ENCODE measurements at regions not wholly inside any gene's neighbourhood (a gene's known extent, or its start where the extent isn't known, plus 50 kb on each side); places are given as distances from the start of the nearest gene placed in this dataset.

DNA sequence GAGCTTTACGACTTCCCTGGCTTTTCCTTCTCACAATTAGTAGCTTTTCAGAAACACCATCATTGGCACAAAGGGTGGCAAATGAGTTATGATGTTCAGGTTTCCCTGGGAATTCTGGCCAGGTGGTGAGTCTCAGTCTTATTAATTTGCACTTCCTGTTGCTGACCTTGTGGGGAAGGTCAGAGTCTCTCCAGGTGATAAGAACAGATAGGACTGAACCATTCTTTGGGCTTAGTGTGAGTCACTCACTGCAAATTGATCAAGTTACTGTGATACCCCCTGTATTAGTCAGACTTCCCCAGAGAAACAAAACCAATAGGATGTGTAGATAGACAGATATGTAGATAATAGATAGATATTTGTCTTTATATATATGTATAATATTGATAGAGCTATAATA lies 53.8 kb upstream of the RANBP3L start:
- DNase-seq, result no peak

DNA sequence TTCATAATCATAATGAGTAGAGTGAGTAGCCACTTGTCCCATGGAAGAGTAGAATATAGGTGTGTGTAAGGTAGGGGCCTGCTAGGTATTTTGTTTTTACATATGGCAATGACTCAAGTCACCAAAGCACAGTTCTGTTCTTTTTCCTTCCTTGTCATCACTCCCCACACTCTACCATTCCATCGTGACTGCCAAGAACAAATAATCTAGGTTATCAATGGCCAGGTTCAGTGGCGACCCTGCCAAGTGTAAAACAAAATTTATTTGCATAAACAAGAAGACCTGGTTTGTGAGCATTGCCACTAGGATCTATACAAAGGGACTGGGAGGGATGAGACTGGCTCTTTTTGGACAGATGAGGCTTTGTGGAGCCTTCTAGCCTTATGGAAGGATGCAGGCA lies 55.2 kb upstream of the RANBP3L start:
- DNase-seq, result no peak

GRCh38 chr5:36357391-36357975 lies 55.8 kb upstream of the RANBP3L start:
- DNase-seq, result no peak

DNA sequence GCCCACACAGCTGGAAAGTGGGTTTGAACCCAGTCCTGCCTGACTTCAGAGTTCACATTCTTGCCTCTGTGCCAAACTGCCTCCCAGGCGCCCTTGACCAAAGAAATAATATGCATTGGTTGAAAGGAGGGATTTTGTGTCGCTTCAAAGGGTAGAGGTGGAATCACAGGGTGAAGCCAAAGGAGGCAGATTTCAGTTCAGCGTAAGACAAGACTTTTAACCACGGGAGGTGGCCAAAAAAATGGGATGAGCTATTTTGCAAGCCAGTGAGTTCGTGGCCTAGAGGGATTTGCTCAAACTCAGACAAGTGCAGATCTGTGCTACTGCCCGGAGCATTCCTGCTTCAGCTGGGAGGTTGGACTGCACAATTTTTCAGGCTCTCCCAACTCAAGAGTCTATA lies 57.6 kb upstream of the RANBP3L start:
- DNase-seq, result no peak

- DNase-seq, result no peak
These were observed 58.6 kb upstream of the RANBP3L start for GRCh38 chr5:36360307-36360706.

DNA sequence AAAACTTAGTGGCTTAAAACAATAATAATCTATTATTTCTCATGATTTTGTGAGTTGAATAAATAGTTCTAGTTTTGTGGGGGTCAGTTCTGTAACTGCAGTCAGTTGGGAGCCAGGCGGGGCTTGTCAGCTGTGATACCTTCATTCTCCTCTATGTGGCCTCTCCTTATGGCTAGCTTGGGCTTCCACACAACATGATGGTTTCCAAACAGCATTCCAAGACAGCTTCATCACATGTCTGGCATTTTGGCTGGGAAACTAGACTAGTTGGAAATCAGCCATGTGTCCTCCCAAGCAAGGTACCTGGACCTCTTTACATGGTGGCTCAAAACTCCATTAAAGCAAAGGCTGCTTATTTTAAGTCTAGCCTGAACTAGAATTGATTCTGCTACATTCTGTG lies 61.4 kb upstream of the RANBP3L start:
- no peak for DNase-seq

- no peak for DNase-seq
These were observed 62.0 kb upstream of the RANBP3L start for GRCh38 chr5:36363744-36364143.

- no peak for DNase-seq
These were observed 62.8 kb upstream of the RANBP3L start for GRCh38 chr5:36364473-36364872.

DNA sequence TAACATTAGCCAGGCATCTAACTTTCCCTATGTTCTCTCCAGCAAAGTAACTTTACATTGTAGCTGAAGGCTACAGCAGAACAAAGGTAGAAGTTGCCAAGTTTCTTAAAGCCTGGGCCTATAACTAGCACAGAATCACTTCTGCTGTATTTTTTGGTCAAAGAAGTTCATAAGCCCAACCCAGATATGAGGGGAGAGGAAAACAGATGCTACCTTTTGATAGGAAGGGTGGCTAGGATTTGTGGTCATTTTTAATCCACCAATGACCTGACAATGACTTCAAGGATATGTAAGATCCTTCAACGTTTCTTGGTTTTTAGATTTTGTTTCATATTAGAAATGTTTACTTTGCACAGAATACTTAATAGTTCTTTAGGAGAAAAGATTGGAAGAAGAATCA lies 64.2 kb upstream of the RANBP3L start:
- DNase-seq, result no peak

GRCh38 chr5:36366883-36367282 lies 65.2 kb upstream of the RANBP3L start:
- DNase-seq, result no peak

- DNase-seq, result no peak
These were observed 65.8 kb upstream of the RANBP3L start for GRCh38 chr5:36367524-36367923.

DNA sequence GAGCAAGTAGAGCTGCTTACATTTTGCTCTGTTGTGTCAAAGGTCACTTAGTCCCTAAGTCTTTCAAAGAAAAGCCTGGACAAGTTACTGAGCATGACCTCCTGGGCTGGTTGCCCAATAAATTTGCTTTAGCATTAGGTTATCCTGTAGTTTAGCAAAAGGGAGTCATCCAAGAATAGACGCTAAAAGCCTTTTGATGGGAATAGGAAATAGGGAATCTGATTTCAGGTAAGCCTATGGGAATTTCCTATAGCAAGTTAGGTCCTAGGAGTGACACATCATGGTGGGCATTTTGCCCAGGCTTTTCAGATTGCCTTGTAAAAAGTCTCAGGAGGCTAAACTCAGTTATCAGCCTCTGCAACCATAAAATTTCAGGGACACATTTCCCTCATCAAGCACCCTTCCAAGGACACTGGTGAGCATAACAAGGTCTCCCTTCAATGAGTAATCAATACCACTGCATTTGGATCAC lies 67.6 kb upstream of the RANBP3L start:
- no peak for DNase-seq

- no peak for DNase-seq
These were observed 68.4 kb upstream of the RANBP3L start for GRCh38 chr5:36370073-36370472.

- no peak for DNase-seq
These were observed 69.7 kb upstream of the RANBP3L start for GRCh38 chr5:36371366-36371765.

DNA sequence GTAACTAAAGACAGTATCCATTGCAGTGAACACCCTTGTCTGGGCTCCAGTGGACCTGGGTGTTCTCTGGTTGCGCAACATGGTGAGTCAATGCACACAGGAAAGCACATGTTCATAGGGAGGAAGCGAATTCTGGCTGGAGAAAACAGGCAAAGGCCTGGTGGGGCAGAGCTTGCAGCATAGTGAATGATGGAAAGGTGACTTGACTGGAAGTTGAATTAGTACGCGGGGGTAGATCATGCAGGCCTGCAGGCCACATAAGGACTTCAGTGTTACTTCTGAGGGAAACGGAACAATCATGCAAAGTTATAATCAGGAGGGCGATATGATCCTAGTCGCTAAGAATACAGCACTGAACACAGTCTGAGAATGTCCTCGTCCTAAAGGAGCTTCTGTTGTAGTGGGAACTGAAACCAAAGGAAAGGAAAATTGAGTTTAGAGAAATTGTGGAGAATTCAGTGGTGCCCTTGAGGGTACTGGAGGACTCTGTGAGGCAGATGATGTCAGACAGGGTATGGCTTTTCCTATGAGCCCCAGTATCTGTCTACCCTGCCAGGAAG lies 71.9 kb upstream of the RANBP3L start:
- DNase-seq, result no peak

DNA sequence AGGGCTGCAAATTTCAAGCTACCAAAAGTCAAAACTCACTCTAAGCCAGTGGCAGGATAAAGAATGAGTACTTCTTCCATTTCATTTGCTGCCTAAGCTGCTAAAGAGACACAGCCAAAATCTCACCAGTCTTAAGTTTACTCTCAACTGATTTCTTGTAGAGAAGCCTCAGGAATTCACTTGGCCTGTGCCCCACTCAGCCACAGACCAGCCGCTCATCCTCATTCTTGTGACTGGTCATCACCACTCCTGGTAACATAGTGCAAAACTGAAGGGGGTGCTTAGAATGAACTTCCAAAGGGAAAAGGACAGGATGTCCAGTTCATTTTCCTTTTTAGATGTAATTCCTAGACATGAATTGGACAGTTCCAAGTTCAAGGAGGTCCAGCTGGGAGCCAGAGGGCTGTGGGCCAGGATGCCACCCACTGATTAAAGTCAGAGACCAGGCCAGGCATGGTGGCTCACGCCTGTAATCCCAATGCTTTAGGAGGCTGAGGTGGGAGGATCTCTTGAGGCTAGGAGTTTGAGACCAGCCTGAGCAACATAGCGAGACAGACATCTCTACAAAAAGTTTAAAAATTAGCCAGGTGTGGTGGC lies 72.7 kb upstream of the RANBP3L start:
- DNase-seq, result no peak

DNA sequence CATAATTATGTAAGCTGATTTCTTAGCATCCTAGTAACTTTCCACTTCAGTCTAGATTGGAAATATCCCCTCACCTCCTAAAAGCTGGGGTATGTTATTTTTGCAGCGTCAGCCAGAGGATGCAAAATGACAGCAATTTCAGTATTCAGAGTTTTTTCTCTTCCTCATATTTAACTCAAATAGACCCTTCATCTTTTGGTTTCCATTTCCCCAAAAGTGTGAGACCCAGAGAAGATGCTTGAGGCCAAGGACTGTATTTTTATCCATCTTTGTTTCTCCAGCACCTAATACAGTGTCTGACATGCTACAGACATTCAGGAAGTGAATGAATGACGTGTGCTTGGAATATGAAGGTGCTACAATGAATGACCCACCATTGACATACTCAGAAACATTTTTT lies 75.5 kb upstream of the RANBP3L start:
- DNase-seq, result no peak

GRCh38 chr5:36378551-36378950 lies 76.8 kb upstream of the RANBP3L start:
- DNase-seq, result no peak

GRCh38 chr5:36382890-36383289 lies 81.2 kb upstream of the RANBP3L start:
- DNase-seq, result no peak

- DNase-seq, result no peak
These were observed 82.2 kb upstream of the RANBP3L start for GRCh38 chr5:36383942-36384341.

DNA sequence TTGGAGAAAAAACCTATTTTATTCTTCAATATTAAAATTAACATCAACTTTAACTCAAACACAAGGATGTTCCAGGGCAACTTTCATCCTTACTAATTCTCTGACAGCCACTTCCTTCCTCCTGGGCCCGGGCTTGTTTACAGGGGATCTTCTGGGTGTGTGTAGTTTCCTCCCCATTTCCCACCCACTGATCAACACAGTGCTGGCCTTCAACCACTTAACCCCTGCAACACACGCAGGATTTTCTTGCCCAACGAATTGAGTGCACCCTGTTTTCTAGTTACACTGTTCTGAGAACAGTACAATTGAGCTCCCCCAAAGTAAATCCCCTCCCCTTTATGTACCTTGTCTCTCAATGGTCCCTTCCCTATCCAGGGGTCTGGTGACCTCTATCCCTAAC lies 83.1 kb upstream of the RANBP3L start:
- no peak for DNase-seq

GRCh38 chr5:36385495-36385894 lies 83.8 kb upstream of the RANBP3L start:
- DNase-seq, result no peak

GRCh38 chr5:36388288-36388687 lies 86.6 kb upstream of the RANBP3L start:
- DNase-seq, result no peak

- DNase-seq, result peak; percentile 19
These were observed 87.5 kb upstream of the RANBP3L start for GRCh38 chr5:36389245-36389644.

All from tongue (tissue), 1 donor.